GM12878 (cell line): ENCODE measurements at regions not wholly inside any gene's neighbourhood (a gene's known extent, or its start where the extent isn't known, plus 50 kb on each side); places are given as distances from the start of the nearest gene placed in this dataset.

Experiments
- CTCF ChIP-seq, 3 experiments: IDR thresholded peaks in 2 of 3; conservative IDR thresholded peaks in 1 of 3; 2 replicates each; pipeline ENCODE4 v1.5.1; 2011; ENCODE audit warnings: low read depth in 3 of 3, low read length in 3 of 3, mild to moderate bottlenecking in 3 of 3, control low read depth in 2 of 3, moderate library complexity in 2 of 3, inconsistent platforms in 1 of 3, mixed read lengths in 1 of 3; ENCODE audit not compliant: control insufficient read depth in 2 of 3, insufficient read depth in 1 of 3; ENCODE audit errors: extremely low read depth in 1 of 3
- KAT2A ChIP-seq: conservative IDR thresholded peaks from 2 replicates; pipeline ENCODE4 v1.6.1; 2011; ENCODE audit warnings: low read depth, low read length; ENCODE audit not compliant: control insufficient read depth
- MAX ChIP-seq: IDR thresholded peaks from 2 replicates; pipeline ENCODE4 v1.6.1; 2012; ENCODE audit warnings: low read depth, low read length, improper control_type of control experiment
- MEF2A ChIP-seq: IDR thresholded peaks from 2 replicates; pipeline ENCODE4 v1.6.1; 2011; ENCODE audit warnings: low read depth, mild to moderate bottlenecking, low read length, moderate library complexity; ENCODE audit not compliant: insufficient read depth
- POLR2A ChIP-seq: IDR thresholded peaks from 2 replicates; pipeline ENCODE4 v1.6.1; 2011; ENCODE audit warnings: low read depth, mild to moderate bottlenecking, low read length
- POU2F2 ChIP-seq: IDR thresholded peaks from 3 replicates; pipeline ENCODE4 v1.6.1; 2011; ENCODE audit warnings: low read depth, mild to moderate bottlenecking, low read length, borderline replicate concordance
- USF2 ChIP-seq: IDR thresholded peaks from 2 replicates; pipeline ENCODE4 v1.6.1; 2011; ENCODE audit warnings: low read depth, low read length, improper control_type of control experiment, borderline replicate concordance
- ZNF274 ChIP-seq: IDR thresholded peaks from one replicate; pipeline ENCODE4 v1.8.0; 2011; ENCODE audit not compliant: insufficient read length, insufficient read depth

- TF ChIP-seq ZNF274 (no peak), MEF2A (no peak), POLR2A (no peak), POU2F2 (no peak), CTCF (IDR thresholded peaks at IDR 0.05 in 2 of 3, conservative IDR thresholded peaks at IDR 0.05 in 1 of 3; ENCODE audit: control insufficient read depth in 2 of 3, extremely low read depth in 1 of 3, insufficient read depth in 1 of 3, low read depth in 3 of 3, low read length in 3 of 3) (no peak), KAT2A (no peak), USF2 (no peak), MAX (no peak)
Observed at GRCh38 chr16:35308674-35309073, 1849.3 kb downstream of the TP53TG3F start.
